ENCODE measurements at regions not wholly inside any gene's neighbourhood (a gene's known extent, or its start where the extent isn't known, plus 50 kb on each side); places are given as distances from the start of the nearest gene placed in this dataset.

DNA sequence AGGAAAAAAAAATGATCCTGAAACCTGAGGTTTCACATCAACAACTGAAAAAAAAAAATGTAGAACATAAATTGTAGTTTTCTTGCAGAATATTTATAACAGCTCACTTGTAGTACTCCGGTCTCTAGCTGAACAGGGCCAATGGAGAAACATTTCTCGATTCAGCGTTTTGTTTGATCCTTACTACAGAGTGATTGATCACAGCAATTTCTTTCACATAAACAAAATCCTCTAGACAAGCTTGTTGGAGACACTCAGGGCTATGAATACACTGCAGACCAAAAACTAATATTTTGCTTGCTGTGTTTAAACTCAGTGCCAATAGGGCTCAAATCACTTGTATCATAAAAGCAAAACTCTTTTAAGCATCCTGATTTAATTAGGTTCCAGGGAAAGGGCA lies 127.0 kb upstream of the CNTN6 start:
- Histone ChIP-seq H3K4me2 (ENCODE audit: control insufficient read depth, insufficient read depth) (no peak overlapping the region), H3K27me3 (replicated peaks in 1 of 2; ENCODE audit: control insufficient read depth in 2 of 2, insufficient read depth in 2 of 2, low read length in 1 of 2) (no peaks in the 10 kb centered on the region), H4K20me1 (ENCODE audit: control insufficient read depth, insufficient read depth) (no peaks in the 10 kb centered on the region), H3K9me3 (replicated peaks; ENCODE audit: control insufficient read depth, insufficient read depth, low read length) (no peaks in the 10 kb centered on the region), H3K79me2 (ENCODE audit: control insufficient read depth, insufficient read depth, low read length) (no peaks in the 10 kb centered on the region), H3K4me1 (ENCODE audit: control insufficient read depth, insufficient read depth, low read length) (no peaks in the 10 kb centered on the region), H3K9ac (ENCODE audit: control insufficient read depth, insufficient read depth, low read length) (no peak overlapping the region), H3K4me3 (no peak overlapping the region), H2AFZ (ENCODE audit: control insufficient read depth, low read depth, low read length) (no peak overlapping the region), H3K27ac (ENCODE audit: control insufficient read depth, insufficient read depth) (no peak overlapping the region), H3K36me3 (ENCODE audit: control insufficient read depth in 2 of 2, insufficient read depth in 2 of 2, low read length in 1 of 2) (no peaks in the 10 kb centered on the region)
- no peak for TF ChIP-seq RELB (IDR thresholded peaks at IDR 0.05; ENCODE audit: low read depth)
- no peak for TF ChIP-seq NKRF (conservative IDR thresholded peaks at IDR 0.05)
- no peak for TF ChIP-seq NR2C2 (IDR thresholded peaks at IDR 0.05; ENCODE audit: borderline replicate concordance, control insufficient read depth, insufficient read length, low read depth)
- TF ChIP-seq, protein P1, sequence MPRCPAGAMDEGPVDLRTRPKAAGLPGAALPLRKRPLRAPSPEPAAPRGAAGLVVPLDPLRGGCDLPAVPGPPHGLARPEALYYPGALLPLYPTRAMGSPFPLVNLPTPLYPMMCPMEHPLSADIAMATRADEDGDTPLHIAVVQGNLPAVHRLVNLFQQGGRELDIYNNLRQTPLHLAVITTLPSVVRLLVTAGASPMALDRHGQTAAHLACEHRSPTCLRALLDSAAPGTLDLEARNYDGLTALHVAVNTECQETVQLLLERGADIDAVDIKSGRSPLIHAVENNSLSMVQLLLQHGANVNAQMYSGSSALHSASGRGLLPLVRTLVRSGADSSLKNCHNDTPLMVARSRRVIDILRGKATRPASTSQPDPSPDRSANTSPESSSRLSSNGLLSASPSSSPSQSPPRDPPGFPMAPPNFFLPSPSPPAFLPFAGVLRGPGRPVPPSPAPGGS (IDR thresholded peaks at IDR 0.05; ENCODE audit: borderline replicate concordance, insufficient read depth, low read depth, low read length, poor library complexity, severe bottlenecking): no peak
- TF ChIP-seq IKZF2 (IDR thresholded peaks at IDR 0.05): no peak
- TF ChIP-seq PAX8 (IDR thresholded peaks at IDR 0.05): no peak
- TF ChIP-seq POLR2AphosphoS2 (IDR thresholded peaks at IDR 0.05; ENCODE audit: low read depth, low read length): no peak
- TF ChIP-seq PAX5 (IDR thresholded peaks at IDR 0.05; ENCODE audit: borderline replicate concordance, low read depth, low read length): no peak
- no peak for TF ChIP-seq RELA (IDR thresholded peaks at IDR 0.05; ENCODE audit: borderline replicate concordance, partially characterized antibody)
- no peak for TF ChIP-seq JUNB (IDR thresholded peaks at IDR 0.05)
- TF ChIP-seq, protein P2, sequence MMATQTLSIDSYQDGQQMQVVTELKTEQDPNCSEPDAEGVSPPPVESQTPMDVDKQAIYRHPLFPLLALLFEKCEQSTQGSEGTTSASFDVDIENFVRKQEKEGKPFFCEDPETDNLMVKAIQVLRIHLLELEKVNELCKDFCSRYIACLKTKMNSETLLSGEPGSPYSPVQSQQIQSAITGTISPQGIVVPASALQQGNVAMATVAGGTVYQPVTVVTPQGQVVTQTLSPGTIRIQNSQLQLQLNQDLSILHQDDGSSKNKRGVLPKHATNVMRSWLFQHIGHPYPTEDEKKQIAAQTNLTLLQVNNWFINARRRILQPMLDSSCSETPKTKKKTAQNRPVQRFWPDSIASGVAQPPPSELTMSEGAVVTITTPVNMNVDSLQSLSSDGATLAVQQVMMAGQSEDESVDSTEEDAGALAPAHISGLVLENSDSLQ (IDR thresholded peaks at IDR 0.05): no peak
- TF ChIP-seq SUZ12 (IDR thresholded peaks at IDR 0.05; ENCODE audit: unreplicated experiment): no peak
- no peak for TF ChIP-seq SMAD5 (IDR thresholded peaks at IDR 0.05; ENCODE audit: low read depth)
- no peak for TF ChIP-seq SMARCA5 (IDR thresholded peaks at IDR 0.05)
- no peak for TF ChIP-seq POLR2AphosphoS5 (IDR thresholded peaks at IDR 0.05; ENCODE audit: low read length)
- no peak for TF ChIP-seq STAT1 (conservative IDR thresholded peaks at IDR 0.05)
- no peak for TF ChIP-seq FOS (IDR thresholded peaks at IDR 0.05; ENCODE audit: borderline replicate concordance, extremely low read depth, insufficient read length)
- TF ChIP-seq TARDBP (IDR thresholded peaks at IDR 0.05; ENCODE audit: borderline replicate concordance): no peak
- ATAC-seq: no peak
- ChIA-PET CTCF (interaction anchor here (1.1 kb wide), 1 partner anchor 34 kb away, joined by 3 read pairs; no protein-coding TSS in a partner anchor), RAD21 (ENCODE audit: unreplicated experiment) (no interaction called here), SMC1A (ENCODE audit: uncharacterized antibody, unreplicated experiment) (no interaction called here), POLR2A (no interaction called here)
- no peak for FAIRE-seq
- no peak for DNase-seq (ENCODE audit: low read depth, low spot score)
- in situ Hi-C loops (cut with MboI) (no loop called here), intact Hi-C loops (cut with micrococcal nuclease; ENCODE audit: unreplicated experiment) (no loop called here)
- no TSS peak for BruUV-seq (replicated peaks)
- 19% methylated on average over 3 of the region's 3 CpGs for WGBS (ENCODE audit: insufficient coverage, insufficient replicate concordance, low lambda C conversion rate, missing lambda C conversion rate)

All from GM12878 (cell line).